Mesendoderm (in vitro differentiated cells): ENCODE measurements at regions not wholly inside any gene's neighbourhood (a gene's known extent, or its start where the extent isn't known, plus 50 kb on each side); places are given as distances from the start of the nearest gene placed in this dataset.

Source experiments
- DNase-seq: peaks from one replicate; pipeline ENCODE4 v3.0.0; 2013
- H2AK5ac ChIP-seq: 2 replicates; pipeline ENCODE4 v1.6.1; 2013; ENCODE audit warnings: low read length, inconsistent platforms
- H2BK120ac ChIP-seq: 2 replicates; pipeline ENCODE4 v1.6.1; 2013; ENCODE audit warnings: low read depth, mild to moderate bottlenecking, low read length, moderate library complexity, mixed read lengths
- H2BK15ac ChIP-seq: replicated peaks from 2 replicates; pipeline ENCODE4 v1.6.1; 2013; ENCODE audit warnings: low read depth, mild to moderate bottlenecking, moderate library complexity
- H2BK5ac ChIP-seq: 2 replicates; pipeline ENCODE4 v1.6.1; 2013; ENCODE audit warnings: low read length, inconsistent platforms
- H3K18ac ChIP-seq: 2 replicates; pipeline ENCODE4 v1.6.1; 2013; ENCODE audit warnings: mild to moderate bottlenecking, low read length, mixed read lengths
- H3K23ac ChIP-seq: one replicate; pipeline ENCODE4 v1.6.1; 2013; ENCODE audit warnings: low read length
- H3K27ac ChIP-seq: 2 replicates; pipeline ENCODE4 v1.5.1; 2013; ENCODE audit warnings: low read depth, mild to moderate bottlenecking, inconsistent platforms, low read length, moderate library complexity
- H3K27me3 ChIP-seq: 2 replicates; pipeline ENCODE4 v1.6.1; 2013; ENCODE audit warnings: low read length, control low read depth, mild to moderate bottlenecking, inconsistent platforms; ENCODE audit not compliant: insufficient read depth, poor library complexity
- H3K36me3 ChIP-seq: 2 replicates; pipeline ENCODE4 v1.6.1; 2013; ENCODE audit warnings: low read length, inconsistent platforms; ENCODE audit not compliant: control insufficient read depth, insufficient read depth
- H3K4ac ChIP-seq: one replicate; pipeline ENCODE4 v1.6.1; 2013; ENCODE audit warnings: low read depth, mild to moderate bottlenecking, low read length, moderate library complexity
- H3K4me1 ChIP-seq: 2 replicates; pipeline ENCODE4 v1.6.1; 2013; ENCODE audit warnings: low read depth, low read length, inconsistent platforms; ENCODE audit not compliant: control insufficient read depth
- H3K4me2 ChIP-seq: 2 replicates; pipeline ENCODE4 v1.6.1; 2013; ENCODE audit warnings: low read length
- H3K4me3 ChIP-seq: 2 replicates; pipeline ENCODE4 v1.5.1; 2013; ENCODE audit warnings: mild to moderate bottlenecking, low read length
- H3K56ac ChIP-seq: one replicate; pipeline ENCODE4 v1.6.1; 2013; ENCODE audit warnings: low read length
- H3K79me1 ChIP-seq: 2 replicates; pipeline ENCODE4 v1.6.1; 2013; ENCODE audit warnings: low read length, inconsistent platforms
- H3K79me2 ChIP-seq: 2 replicates; pipeline ENCODE4 v1.6.1; 2013; ENCODE audit warnings: mild to moderate bottlenecking, low read length; ENCODE audit not compliant: control insufficient read depth, insufficient read depth
- H3K9ac ChIP-seq: 2 replicates; pipeline ENCODE4 v1.6.1; 2013; ENCODE audit warnings: low read length, inconsistent platforms
- H4K5ac ChIP-seq: one replicate; pipeline ENCODE4 v1.6.1; 2013; ENCODE audit warnings: low read length
- H4K8ac ChIP-seq: one replicate; pipeline ENCODE4 v1.6.1; 2013; ENCODE audit warnings: low read depth, mild to moderate bottlenecking, control low read depth, low read length, moderate library complexity
- WGBS: extraction: QIAGEN DNeasy Blood & Tissue Kit; methylation state at CpG from one replicate; pipeline ENCODE4 v1.1.7; 2013; ENCODE audit warnings: low lambda C conversion rate, missing lambda C conversion rate; ENCODE audit not compliant: insufficient coverage; ENCODE audit errors: extremely low coverage; 5-methylcytosine and 5-hydroxymethylcytosine counted together

GRCh38 chrX:69034451-69034850 lies 130.8 kb downstream of the PJA1 start:
- Histone ChIP-seq H4K8ac (no peak overlapping the region), H2BK15ac (no peak overlapping the region), H3K79me2 (no peaks in the 10 kb centered on the region), H4K5ac (no peak overlapping the region), H2BK120ac (no peak overlapping the region), H2AK5ac (no peak overlapping the region), H3K4me2 (no peak overlapping the region), H3K56ac (no peak overlapping the region), H3K18ac (no peak overlapping the region), H3K27ac (no peak overlapping the region), H3K4me3 (no peak overlapping the region), H3K4me1 (no peaks in the 10 kb centered on the region), H3K27me3 (no peaks in the 10 kb centered on the region), H3K79me1 (no peaks in the 10 kb centered on the region), H2BK5ac (no peak overlapping the region), H3K9ac (no peak overlapping the region), H3K4ac (no peak overlapping the region), H3K36me3 (no peaks in the 10 kb centered on the region), H3K23ac (no peak overlapping the region)
- DNase-seq, result no peak
- no CpG with 5 or more reads among the region's 6 CpGs for WGBS

GRCh38 chrX:69033936-69034335 lies 131.3 kb downstream of the PJA1 start:
- Histone ChIP-seq H3K4me2 (no peak overlapping the region), H3K4ac (no peak overlapping the region), H3K79me1 (no peaks in the 10 kb centered on the region), H3K36me3 (no peaks in the 10 kb centered on the region), H2BK120ac (no peak overlapping the region), H3K4me3 (no peak overlapping the region), H3K79me2 (no peaks in the 10 kb centered on the region), H2BK5ac (no peak overlapping the region), H3K4me1 (no peaks in the 10 kb centered on the region), H3K18ac (no peak overlapping the region), H2BK15ac (no peak overlapping the region), H3K9ac (no peak overlapping the region), H3K23ac (no peak overlapping the region), H4K5ac (no peak overlapping the region), H3K56ac (peak overlapping the region; percentile 7), H3K27ac (no peak overlapping the region), H3K27me3 (no peaks in the 10 kb centered on the region), H2AK5ac (no peak overlapping the region), H4K8ac (no peak overlapping the region)
- DNase-seq, result peak; percentile 36
- WGBS, result no CpG with 5 or more reads among the region's 6 CpGs

DNA sequence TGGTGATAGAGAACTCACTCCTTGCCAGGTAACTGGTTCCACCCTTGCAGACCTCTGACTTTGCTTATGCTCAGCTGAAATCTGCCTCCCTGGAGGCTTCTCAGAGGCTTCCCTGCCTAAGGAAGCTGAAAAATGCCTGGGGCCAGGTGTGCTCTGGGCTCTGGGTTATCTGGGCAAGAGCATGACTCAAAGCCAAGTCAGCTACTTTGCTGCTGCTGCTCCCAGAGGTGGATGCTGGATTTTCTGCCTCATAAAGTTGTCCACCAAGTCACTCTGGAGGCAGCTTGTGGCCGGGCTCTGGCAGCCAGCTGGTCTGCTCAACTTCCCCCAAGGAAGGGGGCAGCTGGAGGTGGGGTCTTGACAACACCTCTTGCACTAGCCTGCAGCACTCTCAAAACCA lies 132.7 kb downstream of the PJA1 start:
- H2BK120ac ChIP-seq, result no peak overlapping the region
- H3K23ac ChIP-seq, result no peak overlapping the region
- H3K4me1 ChIP-seq, result no peaks in the 10 kb centered on the region
- no peak overlapping the region for H4K8ac ChIP-seq
- H2BK15ac ChIP-seq, result no peak overlapping the region
- H3K56ac ChIP-seq, result no peak overlapping the region
- H4K5ac ChIP-seq, result no peak overlapping the region
- H2BK5ac ChIP-seq, result no peak overlapping the region
- no peaks in the 10 kb centered on the region for H3K79me1 ChIP-seq
- no peaks in the 10 kb centered on the region for H3K79me2 ChIP-seq
- WGBS, result no CpG with 5 or more reads among the region's 1 CpG
- no peak overlapping the region for H3K4me2 ChIP-seq
- no peak overlapping the region for H3K4ac ChIP-seq
- H2AK5ac ChIP-seq, result no peak overlapping the region
- DNase-seq, result peak; percentile 61
- no peaks in the 10 kb centered on the region for H3K27me3 ChIP-seq
- no peak overlapping the region for H3K18ac ChIP-seq
- no peaks in the 10 kb centered on the region for H3K36me3 ChIP-seq
- no peak overlapping the region for H3K27ac ChIP-seq
- H3K9ac ChIP-seq, result no peak overlapping the region
- no peak overlapping the region for H3K4me3 ChIP-seq

GRCh38 chrX:69031971-69032391 lies 133.3 kb downstream of the PJA1 start:
- no peak for DNase-seq
- Histone ChIP-seq H3K18ac (no peak overlapping the region), H3K56ac (no peak overlapping the region), H3K23ac (no peak overlapping the region), H3K4me3 (no peak overlapping the region), H3K79me2 (no peaks in the 10 kb centered on the region), H2AK5ac (no peak overlapping the region), H4K8ac (no peak overlapping the region), H2BK120ac (no peak overlapping the region), H4K5ac (no peak overlapping the region), H3K27me3 (no peaks in the 10 kb centered on the region), H3K4me1 (no peaks in the 10 kb centered on the region), H3K9ac (no peak overlapping the region), H2BK5ac (no peak overlapping the region), H2BK15ac (no peak overlapping the region), H3K36me3 (no peaks in the 10 kb centered on the region), H3K27ac (no peak overlapping the region), H3K79me1 (no peaks in the 10 kb centered on the region), H3K4me2 (no peak overlapping the region), H3K4ac (no peak overlapping the region)
- no CpG with 5 or more reads among the region's 2 CpGs for WGBS

GRCh38 chrX:69031181-69031580 lies 134.1 kb downstream of the PJA1 start:
- no peak overlapping the region for H3K18ac ChIP-seq
- H3K4me1 ChIP-seq, result no peaks in the 10 kb centered on the region
- DNase-seq, result peak; percentile 63
- WGBS, result no CpG with 5 or more reads among the region's 3 CpGs
- no peak overlapping the region for H4K5ac ChIP-seq
- no peak overlapping the region for H4K8ac ChIP-seq
- H2BK120ac ChIP-seq, result no peak overlapping the region
- no peak overlapping the region for H3K4me2 ChIP-seq
- H3K79me1 ChIP-seq, result no peaks in the 10 kb centered on the region
- no peak overlapping the region for H3K4ac ChIP-seq
- no peaks in the 10 kb centered on the region for H3K79me2 ChIP-seq
- no peak overlapping the region for H2AK5ac ChIP-seq
- no peak overlapping the region for H3K27ac ChIP-seq
- no peak overlapping the region for H3K9ac ChIP-seq
- no peak overlapping the region for H3K4me3 ChIP-seq
- H3K56ac ChIP-seq, result no peak overlapping the region
- no peak overlapping the region for H2BK15ac ChIP-seq
- no peak overlapping the region for H2BK5ac ChIP-seq
- no peaks in the 10 kb centered on the region for H3K27me3 ChIP-seq
- H3K36me3 ChIP-seq, result no peaks in the 10 kb centered on the region
- no peak overlapping the region for H3K23ac ChIP-seq

- DNase-seq, result no peak
- H3K4ac ChIP-seq, result no peak overlapping the region
- WGBS, result no CpG with 5 or more reads among the region's 7 CpGs
Observed at GRCh38 chrX:69029771-69030170, 135.5 kb downstream of the PJA1 start.

More at GRCh38 chrX:69029771-69030170, 135.5 kb downstream of the PJA1 start:
- no peak overlapping the region for H4K5ac ChIP-seq
- H4K8ac ChIP-seq, result no peak overlapping the region
- no peak overlapping the region for H2AK5ac ChIP-seq
- no peak overlapping the region for H3K4me3 ChIP-seq
- H3K18ac ChIP-seq, result no peak overlapping the region
- H3K79me2 ChIP-seq, result no peaks in the 10 kb centered on the region
- no peaks in the 10 kb centered on the region for H3K4me1 ChIP-seq
- H3K27me3 ChIP-seq, result no peaks in the 10 kb centered on the region
- H2BK15ac ChIP-seq, result no peak overlapping the region
- H3K27ac ChIP-seq, result no peak overlapping the region
- H3K9ac ChIP-seq, result no peak overlapping the region
- no peak overlapping the region for H3K56ac ChIP-seq
- H2BK5ac ChIP-seq, result no peak overlapping the region
- H3K23ac ChIP-seq, result no peak overlapping the region
- no peak overlapping the region for H2BK120ac ChIP-seq
- H3K36me3 ChIP-seq, result no peaks in the 10 kb centered on the region
- no peak overlapping the region for H3K4me2 ChIP-seq
- no peaks in the 10 kb centered on the region for H3K79me1 ChIP-seq
